OCI-LY7 (cell line): ENCODE measurements at regions not wholly inside any gene's neighbourhood (a gene's known extent, or its start where the extent isn't known, plus 50 kb on each side); places are given as distances from the start of the nearest gene placed in this dataset.

ENCODE experiments used
- BruUV-seq: library from RNA; stranded (reverse); fragments of 400-500 nt; replicated peaks from 2 replicates; lab custom pipeline; 2021; lab: Mats Ljungman, UMichigan
- CTCF ChIA-PET: fragments of 300-600 bp; sonication (Branson Sonifier 250); formaldehyde crosslinking; loops from one replicate; lab custom pipeline; 2022; ENCODE audit warnings: antibody characterized with exemption; ENCODE audit not compliant: unreplicated experiment; lab: Charles Lee
- POLR2A ChIA-PET: fragments of 300-600 bp; sonication (Branson Sonifier 250); formaldehyde crosslinking; loops from one replicate; lab custom pipeline; 2022; ENCODE audit warnings: antibody characterized with exemption; lab: Charles Lee
- DNase-seq: peaks from one replicate; pipeline ENCODE4 v3.0.0-alpha.2; 2015; ENCODE audit warnings: low spot score
- H2AFZ ChIP-seq: fragments of 200-600 bp; sonication (generic), shearing (Covaris generic); 2 replicates; pipeline ENCODE4 v1.6.1; 2014; ENCODE audit warnings: mild to moderate bottlenecking, antibody characterized with exemption, low read length, moderate library complexity
- H3K27ac ChIP-seq: fragments of 200-600 bp; sonication (generic); 2 replicates; pipeline ENCODE4 v1.5.1; 2014; ENCODE audit warnings: mixed run types, low read depth, mild to moderate bottlenecking, moderate library complexity, low read length, inconsistent platforms; ENCODE audit not compliant: poor library complexity, severe bottlenecking
- H3K36me3 ChIP-seq: fragments of 200-600 bp; sonication (generic); 2 replicates; pipeline ENCODE4 v1.6.1; 2014; ENCODE audit warnings: mild to moderate bottlenecking, antibody characterized with exemption, low read length, moderate library complexity, mixed read lengths; ENCODE audit not compliant: insufficient read depth
- H3K4me1 ChIP-seq: fragments of 200-600 bp; sonication (generic); 2 replicates; pipeline ENCODE4 v1.5.1; 2014; ENCODE audit warnings: mild to moderate bottlenecking, low read length; ENCODE audit not compliant: insufficient read depth, poor library complexity, severe bottlenecking
- H3K4me2 ChIP-seq: fragments of 200-600 bp; sonication (generic); 2 replicates; pipeline ENCODE4 v1.6.1; 2014; ENCODE audit warnings: mild to moderate bottlenecking, low read length
- H3K4me3 ChIP-seq: fragments of 200-600 bp; sonication (generic); 2 replicates; pipeline ENCODE4 v1.5.1; 2014; ENCODE audit warnings: mild to moderate bottlenecking, low read depth, low read length; ENCODE audit not compliant: poor library complexity, severe bottlenecking
- H3K79me2 ChIP-seq: fragments of 200-600 bp; sonication (generic); 2 replicates; pipeline ENCODE4 v1.6.1; 2016; ENCODE audit warnings: low read depth, mild to moderate bottlenecking, low read length, moderate library complexity, mixed read lengths; ENCODE audit not compliant: insufficient read depth
- H3K9me2 ChIP-seq: fragments of 200-600 bp; sonication (generic); 2 replicates; pipeline ENCODE4 v1.6.1; 2016; ENCODE audit warnings: mild to moderate bottlenecking, low read length, mixed read lengths; ENCODE audit not compliant: insufficient read depth
- H3K9me3 ChIP-seq: fragments of 200-600 bp; sonication (generic); 2 replicates; pipeline ENCODE4 v1.6.1; 2014; ENCODE audit warnings: mild to moderate bottlenecking, mixed run types, low read length, mixed read lengths
- H4K20me1 ChIP-seq: fragments of 200-600 bp; sonication (generic); 2 replicates; pipeline ENCODE4 v1.6.1; 2014; ENCODE audit warnings: mild to moderate bottlenecking, antibody characterized with exemption, low read length, moderate library complexity, mixed read lengths; ENCODE audit not compliant: insufficient read depth
- CTCF ChIP-seq: fragments of 200-600 bp; sonication (generic); conservative IDR thresholded peaks from 2 replicates; pipeline ENCODE4 v1.5.1; 2014; ENCODE audit warnings: mild to moderate bottlenecking, antibody characterized with exemption, low read length, moderate library complexity, mixed read lengths
- EZH2phosphoT487 ChIP-seq: fragments of 200-600 bp; sonication (generic); IDR thresholded peaks from 2 replicates; pipeline ENCODE4 v1.6.1; 2018; ENCODE audit warnings: low read depth, borderline replicate concordance, mild to moderate bottlenecking, mixed run types, antibody characterized with exemption, low read length, moderate library complexity, mixed read lengths
- intact Hi-C: fragments of 100-400 bp; cut with micrococcal nuclease; formaldehyde crosslinking; loops from one replicate; pipeline ENCODE4 v1.10.0; 2022; ENCODE audit not compliant: unreplicated experiment

GRCh38 chr11:91794146-91794545, 430.5 kb upstream of the FAT3 start:
- Histone ChIP-seq H4K20me1 (no peaks in the 10 kb centered on the region), H3K27ac (no peak overlapping the region), H3K36me3 (no peaks in the 10 kb centered on the region), H3K4me2 (no peak overlapping the region), H3K9me3 (no peaks in the 10 kb centered on the region), H2AFZ (no peak overlapping the region), H3K4me1 (no peaks in the 10 kb centered on the region), H3K79me2 (no peaks in the 10 kb centered on the region), H3K9me2 (no peaks in the 10 kb centered on the region), H3K4me3 (no peak overlapping the region)
- no peak for DNase-seq
- ChIA-PET POLR2A (no interaction called here), CTCF (no interaction called here)
- BruUV-seq: no TSS peak
- intact Hi-C loops: no loop called here
- no peak for TF ChIP-seq CTCF
- TF ChIP-seq EZH2phosphoT487: no peak

GRCh38 chr11:91792779-91793262, 431.8 kb upstream of the FAT3 start:
- Histone ChIP-seq H3K79me2 (no peaks in the 10 kb centered on the region), H3K4me2 (no peak overlapping the region), H2AFZ (no peak overlapping the region), H4K20me1 (no peaks in the 10 kb centered on the region), H3K36me3 (no peaks in the 10 kb centered on the region), H3K9me2 (no peaks in the 10 kb centered on the region), H3K4me1 (no peaks in the 10 kb centered on the region), H3K27ac (no peak overlapping the region), H3K4me3 (no peak overlapping the region), H3K9me3 (no peaks in the 10 kb centered on the region)
- ChIA-PET CTCF (no interaction called here), POLR2A (no interaction called here)
- BruUV-seq: no TSS peak
- intact Hi-C loops: no loop called here
- TF ChIP-seq EZH2phosphoT487 (no peak), CTCF (no peak)
- no peak for DNase-seq

- Histone ChIP-seq H3K9me2 (no peaks in the 10 kb centered on the region), H2AFZ (no peak overlapping the region), H4K20me1 (no peaks in the 10 kb centered on the region), H3K4me1 (no peaks in the 10 kb centered on the region), H3K27ac (no peak overlapping the region), H3K4me2 (no peak overlapping the region), H3K36me3 (no peaks in the 10 kb centered on the region), H3K4me3 (no peak overlapping the region), H3K9me3 (no peaks in the 10 kb centered on the region), H3K79me2 (no peaks in the 10 kb centered on the region)
- no TSS peak for BruUV-seq
- DNase-seq: no peak
- intact Hi-C loops: no loop called here
- POLR2A ChIA-PET: no interaction called here
- TF ChIP-seq CTCF: no peak
- no peak for TF ChIP-seq EZH2phosphoT487
- CTCF ChIA-PET: no interaction called here
Measured at GRCh38 chr11:91791171-91791468, 433.5 kb upstream of the FAT3 start.
